SU-DHL-6 (cell line): ENCODE measurements at regions not wholly inside any gene's neighbourhood (a gene's known extent, or its start where the extent isn't known, plus 50 kb on each side); places are given as distances from the start of the nearest gene placed in this dataset.

Experiments
- CTCF ChIP-seq: fragments of 200-600 bp; sonication (generic); IDR thresholded peaks from one replicate; pipeline ENCODE4 v1.5.1; 2017; ENCODE audit warnings: antibody characterized with exemption, mild to moderate bottlenecking, low read length, moderate library complexity; ENCODE audit not compliant: insufficient read depth, poor library complexity, severe bottlenecking
- EZH2phosphoT487 ChIP-seq: fragments of 200-600 bp; sonication (generic), shearing (Covaris generic); conservative IDR thresholded peaks from 2 replicates; pipeline ENCODE4 v1.6.1; 2018; ENCODE audit warnings: mild to moderate bottlenecking, antibody characterized with exemption, low read length, moderate library complexity, mixed read lengths

- TF ChIP-seq CTCF: no peak
- TF ChIP-seq EZH2phosphoT487: no peak
Measured at GRCh38 chr17:33447090-33447489, 154.0 kb upstream of the ASIC2 start.
